IPS DF 4.7 (cell line): ENCODE measurements at regions not wholly inside any gene's neighbourhood (a gene's known extent, or its start where the extent isn't known, plus 50 kb on each side); places are given as distances from the start of the nearest gene placed in this dataset.

ENCODE experiments used
- DNase-seq: peaks from one replicate; pipeline ENCODE4 v3.0.0-alpha.2; 2013; ENCODE audit warnings: low spot score; ENCODE audit errors: extremely low read depth

- no peak for DNase-seq
Measured at GRCh38 chr7:67413670-67414069, 417.0 kb downstream of the TYW1 start.

- DNase-seq = no peak
Measured at GRCh38 chr7:67414858-67415257, 418.2 kb downstream of the TYW1 start.

- DNase-seq = no peak
Measured at GRCh38 chr7:67422601-67423000, 426.0 kb downstream of the TYW1 start.

GRCh38 chr7:67423065-67423464 lies 426.4 kb downstream of the TYW1 start:
- DNase-seq = no peak

GRCh38 chr7:67426654-67427053 lies 430.0 kb downstream of the TYW1 start:
- DNase-seq = no peak

GRCh38 chr7:67429735-67430134 lies 433.1 kb downstream of the TYW1 start:
- DNase-seq = no peak

GRCh38 chr7:67432536-67433234 lies 436.1 kb downstream of the TYW1 start:
- no peak for DNase-seq

GRCh38 chr7:67435894-67436535 lies 439.4 kb downstream of the TYW1 start:
- no peak for DNase-seq

- DNase-seq = no peak
Measured at GRCh38 chr7:67438198-67438882, 441.7 kb downstream of the TYW1 start.

GRCh38 chr7:67438913-67439505 lies 442.4 kb downstream of the TYW1 start:
- DNase-seq = no peak

GRCh38 chr7:67440321-67440720 lies 443.7 kb downstream of the TYW1 start:
- no peak for DNase-seq

GRCh38 chr7:67445728-67446127 lies 449.1 kb downstream of the TYW1 start:
- no peak for DNase-seq

- no peak for DNase-seq
Measured at GRCh38 chr7:67447297-67447696, 450.7 kb downstream of the TYW1 start.

GRCh38 chr7:67448271-67448670 lies 451.6 kb downstream of the TYW1 start:
- no peak for DNase-seq

- DNase-seq = no peak
Measured at GRCh38 chr7:67450171-67450570, 453.5 kb downstream of the TYW1 start.

- no peak for DNase-seq
Measured at GRCh38 chr7:67451306-67451705, 454.7 kb downstream of the TYW1 start.

GRCh38 chr7:67452516-67453026 lies 455.9 kb downstream of the TYW1 start:
- no peak for DNase-seq

- no peak for DNase-seq
Measured at GRCh38 chr7:67453580-67454380, 457.1 kb downstream of the TYW1 start.

- no peak for DNase-seq
Measured at GRCh38 chr7:67455508-67455907, 458.9 kb downstream of the TYW1 start.

GRCh38 chr7:67462781-67463191 lies 466.2 kb downstream of the TYW1 start:
- no peak for DNase-seq

- DNase-seq = no peak
Measured at GRCh38 chr7:67463316-67463715, 466.7 kb downstream of the TYW1 start.
